Keratinocyte (primary cell): ENCODE measurements at regions not wholly inside any gene's neighbourhood (a gene's known extent, or its start where the extent isn't known, plus 50 kb on each side); places are given as distances from the start of the nearest gene placed in this dataset.

Source experiments
- DNase-seq: peaks from one replicate; pipeline ENCODE4 v3.0.0-alpha.2; 2011; ENCODE audit warnings: low read depth, missing footprints, low spot score
- FAIRE-seq: peaks from 2 replicates; lab custom pipeline; 2011; peaks lifted over from hg19 to GRCh38; lab: Jason Lieb, UNC
- H2AFZ ChIP-seq: 2 replicates; pipeline ENCODE4 v1.6.0; 2012; ENCODE audit warnings: low read length, control low read depth, inconsistent platforms; ENCODE audit not compliant: control insufficient read depth
- H3K27ac ChIP-seq: 2 replicates; pipeline ENCODE4 v1.5.1; 2011; ENCODE audit warnings: low read length; ENCODE audit not compliant: control insufficient read depth, insufficient read depth
- H3K27me3 ChIP-seq: 3 replicates; pipeline ENCODE4 v1.6.0; 2011; ENCODE audit warnings: low read length; ENCODE audit not compliant: control insufficient read depth, insufficient read depth; ENCODE audit errors: extremely low read depth
- H3K36me3 ChIP-seq, 2 experiments: 2 replicates in 1 of 2; 3 replicates in 1 of 2; pipeline ENCODE4 v1.5.1; 2011; ENCODE audit warnings: low read length in 2 of 2, mild to moderate bottlenecking in 1 of 2; ENCODE audit not compliant: control insufficient read depth in 2 of 2, insufficient read depth in 2 of 2; ENCODE audit errors: extremely low read depth in 1 of 2
- H3K4me1 ChIP-seq: 3 replicates; pipeline ENCODE4 v1.5.1; 2011; ENCODE audit warnings: low read length; ENCODE audit not compliant: control insufficient read depth, insufficient read depth; ENCODE audit errors: extremely low read depth
- H3K4me2 ChIP-seq: 3 replicates; pipeline ENCODE4 v1.6.0; 2011; ENCODE audit warnings: low read depth, low read length; ENCODE audit not compliant: control insufficient read depth, insufficient read depth; ENCODE audit errors: extremely low read depth
- H3K4me3 ChIP-seq, 3 experiments: fragments of 200-600 bp in 1 of 3; sonication (generic) in 1 of 3; 2 replicates in 2 of 3; 3 replicates in 1 of 3; pipeline ENCODE4 v1.5.1; 2011 to 2016; ENCODE audit warnings: low read length in 3 of 3, mild to moderate bottlenecking in 3 of 3, control low read depth in 2 of 3, inconsistent platforms in 1 of 3, low read depth in 1 of 3, mixed read lengths in 1 of 3, mixed run types in 1 of 3, moderate library complexity in 1 of 3; ENCODE audit not compliant: control insufficient read depth in 2 of 3, insufficient read depth in 2 of 3; ENCODE audit errors: extremely low read depth in 1 of 3
- H3K79me2 ChIP-seq: 2 replicates; pipeline ENCODE4 v1.6.0; 2012; ENCODE audit warnings: low read length; ENCODE audit not compliant: control insufficient read depth, insufficient read depth
- H3K9ac ChIP-seq: 3 replicates; pipeline ENCODE4 v1.6.0; 2011; ENCODE audit warnings: low read length; ENCODE audit not compliant: control insufficient read depth, insufficient read depth; ENCODE audit errors: extremely low read depth
- H3K9me1 ChIP-seq: 3 replicates; pipeline ENCODE4 v1.6.0; 2011; ENCODE audit warnings: low read length; ENCODE audit not compliant: control insufficient read depth, insufficient read depth; ENCODE audit errors: extremely low read depth
- H3K9me3 ChIP-seq: 2 replicates; pipeline ENCODE4 v1.5.1; 2012; ENCODE audit warnings: low read depth, low read length; ENCODE audit not compliant: control insufficient read depth
- H4K20me1 ChIP-seq: 3 replicates; pipeline ENCODE4 v1.6.0; 2011; ENCODE audit warnings: low read length; ENCODE audit not compliant: control insufficient read depth, insufficient read depth; ENCODE audit errors: extremely low read depth
- EZH2 ChIP-seq: IDR thresholded peaks from one replicate; pipeline ENCODE4 v1.6.1; 2012; ENCODE audit warnings: inconsistent platforms, mild to moderate bottlenecking, low read length, moderate library complexity
- dilution Hi-C: fragments of 300-500 bp; cut with MboI; formaldehyde crosslinking; loops from one replicate; pipeline ENCODE4 v1.7.0; 2020; ENCODE audit warnings: low sequenced_read_pairs; ENCODE audit not compliant: extremely low pct_ligation_motif_present
- TF ChIP-seq, protein P1 (sequence below), 3 experiments: IDR thresholded peaks in 1 of 3; conservative IDR thresholded peaks in 1 of 3; optimal IDR thresholded peaks in 1 of 3; 2 replicates in 2 of 3; 3 replicates in 1 of 3; pipeline versions ENCODE3 to v1.5.1; 2011; ENCODE audit warnings: low read length in 3 of 3, mild to moderate bottlenecking in 3 of 3, moderate library complexity in 2 of 3, control low read depth in 1 of 3, inconsistent platforms in 1 of 3; ENCODE audit not compliant: insufficient read depth in 2 of 3; ENCODE audit errors: extremely low read depth in 1 of 3

DNA sequence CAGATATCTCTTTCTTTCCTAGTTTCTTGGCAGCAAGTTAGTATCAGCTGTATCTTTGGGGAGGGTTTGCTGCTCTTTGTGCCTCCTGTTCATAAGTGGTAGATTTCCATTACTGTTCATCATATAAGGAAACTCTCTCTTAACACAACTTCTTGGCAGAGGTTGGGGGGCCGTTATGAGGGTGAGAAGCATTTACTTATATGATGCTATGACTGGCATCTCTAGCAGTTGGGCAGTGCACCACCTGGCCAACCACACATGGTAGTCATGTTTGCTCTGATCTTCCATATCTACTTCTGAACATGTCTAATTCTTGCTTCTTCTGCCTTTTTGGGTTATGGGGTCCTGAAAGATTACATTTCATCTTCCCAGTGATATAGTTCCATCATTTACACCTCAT lies 282.2 kb downstream of the CYRIA start:
- TF ChIP-seq, protein P1, sequence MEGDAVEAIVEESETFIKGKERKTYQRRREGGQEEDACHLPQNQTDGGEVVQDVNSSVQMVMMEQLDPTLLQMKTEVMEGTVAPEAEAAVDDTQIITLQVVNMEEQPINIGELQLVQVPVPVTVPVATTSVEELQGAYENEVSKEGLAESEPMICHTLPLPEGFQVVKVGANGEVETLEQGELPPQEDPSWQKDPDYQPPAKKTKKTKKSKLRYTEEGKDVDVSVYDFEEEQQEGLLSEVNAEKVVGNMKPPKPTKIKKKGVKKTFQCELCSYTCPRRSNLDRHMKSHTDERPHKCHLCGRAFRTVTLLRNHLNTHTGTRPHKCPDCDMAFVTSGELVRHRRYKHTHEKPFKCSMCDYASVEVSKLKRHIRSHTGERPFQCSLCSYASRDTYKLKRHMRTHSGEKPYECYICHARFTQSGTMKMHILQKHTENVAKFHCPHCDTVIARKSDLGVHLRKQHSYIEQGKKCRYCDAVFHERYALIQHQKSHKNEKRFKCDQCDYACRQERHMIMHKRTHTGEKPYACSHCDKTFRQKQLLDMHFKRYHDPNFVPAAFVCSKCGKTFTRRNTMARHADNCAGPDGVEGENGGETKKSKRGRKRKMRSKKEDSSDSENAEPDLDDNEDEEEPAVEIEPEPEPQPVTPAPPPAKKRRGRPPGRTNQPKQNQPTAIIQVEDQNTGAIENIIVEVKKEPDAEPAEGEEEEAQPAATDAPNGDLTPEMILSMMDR (optimal IDR thresholded peaks at IDR 0.05 in 1 of 3, IDR thresholded peaks at IDR 0.05 in 1 of 3, conservative IDR thresholded peaks at IDR 0.05 in 1 of 3; ENCODE audit: extremely low read depth in 1 of 3, insufficient read depth in 2 of 3, low read length in 3 of 3), result no peak
- no peak for TF ChIP-seq EZH2
- DNase-seq, result no peak
- H3K4me2 ChIP-seq, result no peak overlapping the region
- H3K79me2 ChIP-seq, result no peaks in the 10 kb centered on the region
- H4K20me1 ChIP-seq, result no peaks in the 10 kb centered on the region
- no peaks in the 10 kb centered on the region for H3K27me3 ChIP-seq
- no peak overlapping the region for H3K9ac ChIP-seq
- dilution Hi-C loops, result no loop called here
- H2AFZ ChIP-seq, result no peak overlapping the region
- no peaks in the 10 kb centered on the region for H3K9me1 ChIP-seq
- FAIRE-seq, result no peak
- no peak overlapping the region for H3K27ac ChIP-seq
- no peaks in the 10 kb centered on the region for H3K36me3 ChIP-seq
- no peaks in the 10 kb centered on the region for H3K4me1 ChIP-seq
- H3K4me3 ChIP-seq, result no peak overlapping the region
- no peaks in the 10 kb centered on the region for H3K9me3 ChIP-seq

DNA sequence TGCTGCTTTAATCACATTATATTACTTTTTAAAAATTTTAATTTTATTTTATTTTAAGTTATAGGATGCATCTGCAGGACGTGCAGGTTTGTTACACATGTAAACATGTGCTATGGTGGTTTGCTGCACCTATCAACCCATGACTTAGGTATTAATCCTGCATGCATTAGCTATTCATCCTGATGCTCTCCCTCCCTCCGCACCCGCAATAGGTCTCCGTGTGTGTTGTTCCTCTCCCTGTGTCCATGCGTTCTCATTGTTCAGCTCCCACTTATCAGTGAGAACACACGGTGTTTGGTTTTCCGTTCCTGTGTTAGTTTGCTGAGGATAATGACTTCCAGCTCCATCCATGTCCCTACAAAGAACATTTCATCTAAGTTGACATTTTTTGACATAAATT lies 283.2 kb downstream of the CYRIA start:
- no peak for DNase-seq
- no peaks in the 10 kb centered on the region for H3K9me3 ChIP-seq
- no peaks in the 10 kb centered on the region for H3K79me2 ChIP-seq
- no peaks in the 10 kb centered on the region for H3K27me3 ChIP-seq
- TF ChIP-seq, protein P1 (optimal IDR thresholded peaks at IDR 0.05 in 1 of 3, IDR thresholded peaks at IDR 0.05 in 1 of 3, conservative IDR thresholded peaks at IDR 0.05 in 1 of 3; ENCODE audit: extremely low read depth in 1 of 3, insufficient read depth in 2 of 3, low read length in 3 of 3), result no peak
- no peak for TF ChIP-seq EZH2
- dilution Hi-C loops, result no loop called here
- no peaks in the 10 kb centered on the region for H4K20me1 ChIP-seq
- H3K36me3 ChIP-seq, result no peaks in the 10 kb centered on the region
- FAIRE-seq, result no peak
- no peak overlapping the region for H3K9ac ChIP-seq
- no peak overlapping the region for H3K4me3 ChIP-seq
- no peak overlapping the region for H3K4me2 ChIP-seq
- no peaks in the 10 kb centered on the region for H3K4me1 ChIP-seq
- H2AFZ ChIP-seq, result no peak overlapping the region
- H3K27ac ChIP-seq, result no peak overlapping the region
- H3K9me1 ChIP-seq, result no peaks in the 10 kb centered on the region
